ENCODE measurements at regions not wholly inside any gene's neighbourhood (a gene's known extent, or its start where the extent isn't known, plus 50 kb on each side); places are given as distances from the start of the nearest gene placed in this dataset.

- peaks cover 11% of the 10 kb centered on the region for H3K27me3 Mint-ChIP-seq
- H3K4me3 Mint-ChIP-seq: no peak overlapping the region
- peaks cover 16% of the 10 kb centered on the region for H3K4me1 Mint-ChIP-seq
- DNase-seq: no peak
- peaks cover 25% of the 10 kb centered on the region for H3K9me3 Mint-ChIP-seq
- H3K36me3 Mint-ChIP-seq (ENCODE audit: low read depth): peaks cover 8% of the 10 kb centered on the region
- intact Hi-C loops (cut with micrococcal nuclease): no loop called here
- H3K27ac Mint-ChIP-seq: no peak overlapping the region
Observed at GRCh38 chr3:46146548-46146947, 61.6 kb downstream of the CCR1 start.

- no peak overlapping the region for H3K27ac Mint-ChIP-seq
- H3K9me3 Mint-ChIP-seq: peaks cover 25% of the 10 kb centered on the region
- H3K27me3 Mint-ChIP-seq: peaks cover 11% of the 10 kb centered on the region
- H3K36me3 Mint-ChIP-seq (ENCODE audit: low read depth): peaks cover 9% of the 10 kb centered on the region
- intact Hi-C loops (cut with micrococcal nuclease): no loop called here
- no peak overlapping the region for H3K4me3 Mint-ChIP-seq
- peaks cover 16% of the 10 kb centered on the region for H3K4me1 Mint-ChIP-seq
- no peak for DNase-seq
Observed at GRCh38 chr3:46146021-46146420, 62.1 kb downstream of the CCR1 start.

- no peak for DNase-seq
- Mint-ChIP-seq H3K27me3 (peaks cover 11% of the 10 kb centered on the region), H3K27ac (no peak overlapping the region), H3K9me3 (peaks cover 25% of the 10 kb centered on the region), H3K4me3 (no peak overlapping the region), H3K36me3 (ENCODE audit: low read depth) (peaks cover 9% of the 10 kb centered on the region), H3K4me1 (peaks cover 16% of the 10 kb centered on the region)
- intact Hi-C loops (cut with micrococcal nuclease): no loop called here
Observed at GRCh38 chr3:46145147-46145546, 63.0 kb downstream of the CCR1 start.

GRCh38 chr3:46143951-46144473 lies 64.1 kb downstream of the CCR1 start:
- intact Hi-C loops (cut with micrococcal nuclease): no loop called here
- no peak overlapping the region for H3K4me3 Mint-ChIP-seq
- DNase-seq: no peak
- H3K9me3 Mint-ChIP-seq: peaks cover 29% of the 10 kb centered on the region
- no peak overlapping the region for H3K27ac Mint-ChIP-seq
- peaks cover 9% of the 10 kb centered on the region for H3K36me3 Mint-ChIP-seq (ENCODE audit: low read depth)
- H3K4me1 Mint-ChIP-seq: peaks cover 16% of the 10 kb centered on the region
- H3K27me3 Mint-ChIP-seq: peaks cover 11% of the 10 kb centered on the region

- H3K4me1 Mint-ChIP-seq: peaks cover 14% of the 10 kb centered on the region
- intact Hi-C loops (cut with micrococcal nuclease): no loop called here
Observed at GRCh38 chr3:46141813-46142212, 66.3 kb downstream of the CCR1 start.

GRCh38 chr3:46138581-46138980 lies 69.5 kb downstream of the CCR1 start:
- no peak for DNase-seq
- Mint-ChIP-seq H3K4me1 (peaks cover 1% of the 10 kb centered on the region), H3K27ac (no peak overlapping the region), H3K4me3 (no peak overlapping the region), H3K36me3 (ENCODE audit: low read depth) (peaks cover 3% of the 10 kb centered on the region), H3K9me3 (peaks cover 8% of the 10 kb centered on the region), H3K27me3 (no peaks in the 10 kb centered on the region)
- intact Hi-C loops (cut with micrococcal nuclease): no loop called here

More at GRCh38 chr3:46141813-46142212, 66.3 kb downstream of the CCR1 start:
- Mint-ChIP-seq H3K27ac (no peak overlapping the region), H3K4me3 (no peak overlapping the region), H3K9me3 (peaks cover 24% of the 10 kb centered on the region), H3K36me3 (ENCODE audit: low read depth) (peaks cover 6% of the 10 kb centered on the region), H3K27me3 (peaks cover 6% of the 10 kb centered on the region)
- no peak for DNase-seq

- Mint-ChIP-seq H3K27ac (no peak overlapping the region), H3K36me3 (ENCODE audit: low read depth) (no peaks in the 10 kb centered on the region), H3K4me3 (no peak overlapping the region), H3K4me1 (peaks cover 7% of the 10 kb centered on the region), H3K27me3 (no peaks in the 10 kb centered on the region), H3K9me3 (peaks cover 4% of the 10 kb centered on the region)
- intact Hi-C loops (cut with micrococcal nuclease): no loop called here
- DNase-seq: peak; percentile 71
Observed at GRCh38 chr3:46135475-46135874, 72.6 kb downstream of the CCR1 start.

GRCh38 chr3:46133285-46133684 lies 74.8 kb downstream of the CCR1 start:
- H3K27me3 Mint-ChIP-seq: peaks cover 2% of the 10 kb centered on the region
- no peaks in the 10 kb centered on the region for H3K36me3 Mint-ChIP-seq (ENCODE audit: low read depth)
- peaks cover 3% of the 10 kb centered on the region for H3K9me3 Mint-ChIP-seq
- no peak overlapping the region for H3K4me3 Mint-ChIP-seq
- intact Hi-C loops (cut with micrococcal nuclease): no loop called here
- H3K27ac Mint-ChIP-seq: no peak overlapping the region
- no peak for DNase-seq
- H3K4me1 Mint-ChIP-seq: peaks cover 27% of the 10 kb centered on the region

GRCh38 chr3:46132565-46132964 lies 75.5 kb downstream of the CCR1 start:
- intact Hi-C loops (cut with micrococcal nuclease): no loop called here
- Mint-ChIP-seq H3K4me1 (peaks cover 27% of the 10 kb centered on the region), H3K36me3 (ENCODE audit: low read depth) (no peaks in the 10 kb centered on the region), H3K27ac (no peak overlapping the region), H3K4me3 (no peak overlapping the region), H3K27me3 (peaks cover 2% of the 10 kb centered on the region), H3K9me3 (peaks cover 3% of the 10 kb centered on the region)
- DNase-seq: no peak

GRCh38 chr3:46131884-46132450 lies 76.1 kb downstream of the CCR1 start:
- H3K27ac Mint-ChIP-seq: no peak overlapping the region
- DNase-seq: no peak
- H3K36me3 Mint-ChIP-seq (ENCODE audit: low read depth): no peaks in the 10 kb centered on the region
- peaks cover 6% of the 10 kb centered on the region for H3K27me3 Mint-ChIP-seq
- H3K9me3 Mint-ChIP-seq: peaks cover 3% of the 10 kb centered on the region
- peaks cover 30% of the 10 kb centered on the region for H3K4me1 Mint-ChIP-seq
- no peak overlapping the region for H3K4me3 Mint-ChIP-seq
- intact Hi-C loops (cut with micrococcal nuclease): loop anchor here (2.0 kb wide), 1 partner anchor 33 kb away; no protein-coding TSS in a partner anchor

- intact Hi-C loops (cut with micrococcal nuclease): loop anchor here (2.0 kb wide), 1 partner anchor 32 kb away; no protein-coding TSS in a partner anchor
- Mint-ChIP-seq H3K27ac (no peak overlapping the region), H3K4me3 (no peak overlapping the region), H3K27me3 (peaks cover 16% of the 10 kb centered on the region), H3K9me3 (peaks cover 8% of the 10 kb centered on the region), H3K36me3 (ENCODE audit: low read depth) (no peaks in the 10 kb centered on the region), H3K4me1 (peaks cover 30% of the 10 kb centered on the region)
- no peak for DNase-seq
Observed at GRCh38 chr3:46130631-46131310, 77.3 kb downstream of the CCR1 start.

- Mint-ChIP-seq H3K36me3 (ENCODE audit: low read depth) (no peaks in the 10 kb centered on the region), H3K4me1 (peaks cover 30% of the 10 kb centered on the region), H3K4me3 (peak overlapping the region; percentile 54), H3K27me3 (peaks cover 22% of the 10 kb centered on the region), H3K27ac (peak overlapping the region; percentile 8), H3K9me3 (peaks cover 12% of the 10 kb centered on the region)
- intact Hi-C loops (cut with micrococcal nuclease): loop anchor here (2.0 kb wide), 1 partner anchor 31 kb away; no protein-coding TSS in a partner anchor
- peak; percentile 77 for DNase-seq
Observed at GRCh38 chr3:46129588-46130272, 78.4 kb downstream of the CCR1 start.

GRCh38 chr3:46127503-46127902 lies 80.6 kb downstream of the CCR1 start:
- no peak overlapping the region for H3K4me3 Mint-ChIP-seq
- H3K4me1 Mint-ChIP-seq: peaks cover 31% of the 10 kb centered on the region
- H3K27ac Mint-ChIP-seq: no peak overlapping the region
- no peaks in the 10 kb centered on the region for H3K36me3 Mint-ChIP-seq (ENCODE audit: low read depth)
- H3K27me3 Mint-ChIP-seq: peaks cover 31% of the 10 kb centered on the region
- peaks cover 18% of the 10 kb centered on the region for H3K9me3 Mint-ChIP-seq
- DNase-seq: no peak
- intact Hi-C loops (cut with micrococcal nuclease): no loop called here

Measured in activated CD4-positive, alpha-beta T cell treated with anti-CD3 and anti-CD28 coated beads, Interleukin-2, amount 10 ng/mL, durations not matched to agents 24 days and 14 days (primary cell).